ENCODE measurements at regions not wholly inside any gene's neighbourhood (a gene's known extent, or its start where the extent isn't known, plus 50 kb on each side); places are given as distances from the start of the nearest gene placed in this dataset.

GRCh38 chr5:124130816-124131215 lies 615.6 kb downstream of the ZNF608 start:
- TF ChIP-seq EZH2 (IDR thresholded peaks at IDR 0.05), result no peak
- TF ChIP-seq POLR2AphosphoS5 (IDR thresholded peaks at IDR 0.05; ENCODE audit: borderline replicate concordance, low read depth, low read length), result no peak
